Fibroblast of villous mesenchyme (primary cell): ENCODE measurements at regions not wholly inside any gene's neighbourhood (a gene's known extent, or its start where the extent isn't known, plus 50 kb on each side); places are given as distances from the start of the nearest gene placed in this dataset.

Experiments
- DNase-seq: peaks from one replicate; pipeline ENCODE4 v3.0.0-alpha.2; 2010; ENCODE audit warnings: low read depth
- H3K4me3 ChIP-seq: 2 replicates; pipeline ENCODE4 v1.5.1; 2011; ENCODE audit warnings: low read depth, mild to moderate bottlenecking, low read length
- CTCF ChIP-seq: IDR thresholded peaks from 2 replicates; pipeline ENCODE4 v1.5.1; 2012; ENCODE audit warnings: low read depth, mild to moderate bottlenecking, low read length; ENCODE audit not compliant: insufficient read depth

GRCh38 chr4:11790230-11790629 lies 361.5 kb upstream of the HS3ST1 start:
- H3K4me3 ChIP-seq, result no peak overlapping the region
- TF ChIP-seq CTCF, result no peak
- DNase-seq, result no peak

GRCh38 chr4:11783588-11783987 lies 354.9 kb upstream of the HS3ST1 start:
- H3K4me3 ChIP-seq, result no peak overlapping the region
- DNase-seq, result no peak

GRCh38 chr4:11782859-11783258 lies 354.2 kb upstream of the HS3ST1 start:
- no peak for TF ChIP-seq CTCF
- no peak overlapping the region for H3K4me3 ChIP-seq
- DNase-seq, result no peak

More at GRCh38 chr4:11783588-11783987, 354.9 kb upstream of the HS3ST1 start:
- no peak for TF ChIP-seq CTCF

- no peak overlapping the region for H3K4me3 ChIP-seq
- no peak for DNase-seq
- no peak for TF ChIP-seq CTCF
Observed at GRCh38 chr4:11777447-11777846, 348.8 kb upstream of the HS3ST1 start.

- no peak for DNase-seq
- H3K4me3 ChIP-seq, result no peak overlapping the region
- no peak for TF ChIP-seq CTCF
Observed at GRCh38 chr4:11774346-11774745, 345.7 kb upstream of the HS3ST1 start.

GRCh38 chr4:11773798-11774197 lies 345.1 kb upstream of the HS3ST1 start:
- no peak overlapping the region for H3K4me3 ChIP-seq
- no peak for DNase-seq
- TF ChIP-seq CTCF, result no peak

- TF ChIP-seq CTCF, result no peak
- no peak overlapping the region for H3K4me3 ChIP-seq
- DNase-seq, result no peak
Observed at GRCh38 chr4:11769434-11769833, 340.7 kb upstream of the HS3ST1 start.
